Activated CD8-positive, alpha-beta T cell treated with anti-CD3 and anti-CD28 coated beads for 36 hours (primary cell): ENCODE measurements at regions not wholly inside any gene's neighbourhood (a gene's known extent, or its start where the extent isn't known, plus 50 kb on each side); places are given as distances from the start of the nearest gene placed in this dataset.

ENCODE experiments used
- ATAC-seq: fragments of 200-7000 bp; cut with Tn5 transposase; one replicate; pipeline ENCODE4 v1.10.0; 2021; ENCODE audit warnings: mild to moderate bottlenecking, moderate library complexity
- CTCF ChIA-PET: fragments of 350-600 bp; sonication (Branson Sonifier 250); formaldehyde crosslinking; loops from one replicate; lab custom pipeline; 2021; ENCODE audit warnings: antibody characterized with exemption; lab: Charles Lee
- POLR2A ChIA-PET: fragments of 350-600 bp; sonication (Branson Sonifier 250); formaldehyde crosslinking; loops from one replicate; lab custom pipeline; 2021; ENCODE audit warnings: antibody characterized with exemption; lab: Charles Lee
- DNase-seq: peaks from one replicate; pipeline ENCODE4 v3.0.0-alpha.2; 2020
- H3K27ac Mint-ChIP-seq: one replicate; pipeline ENCODE4 v1.8.0; 2021; ENCODE audit warnings: mild to moderate bottlenecking, mixed read lengths
- H3K27me3 Mint-ChIP-seq: one replicate; pipeline ENCODE4 v1.8.0; 2021; ENCODE audit warnings: mixed read lengths
- H3K36me3 Mint-ChIP-seq: one replicate; pipeline ENCODE4 v1.8.0; 2021; ENCODE audit warnings: low read depth, mixed read lengths
- H3K4me1 Mint-ChIP-seq: one replicate; pipeline ENCODE4 v1.8.0; 2021; ENCODE audit warnings: low read depth, mixed read lengths
- H3K4me3 Mint-ChIP-seq: one replicate; pipeline ENCODE4 v1.8.0; 2021; ENCODE audit warnings: mild to moderate bottlenecking, moderate library complexity, mixed read lengths
- H3K9me3 Mint-ChIP-seq: one replicate; pipeline ENCODE4 v1.8.0; 2021; ENCODE audit warnings: mixed read lengths
- CTCF ChIP-seq: fragments of 200-600 bp; IDR thresholded peaks from one replicate; pipeline ENCODE4 v1.8.0; 2022; ENCODE audit warnings: antibody characterized with exemption, mild to moderate bottlenecking
- intact Hi-C: fragments of 100-400 bp; cut with micrococcal nuclease; formaldehyde crosslinking; loops from one replicate; pipeline ENCODE4 v1.10.0; 2022

GRCh38 chr6:139987091-139987490 lies 612.6 kb upstream of the CITED2 start:
- no peak overlapping the region for H3K27ac Mint-ChIP-seq
- ATAC-seq (no peak), DNase-seq (no peak)
- CTCF ChIA-PET, result no interaction called here
- peaks cover 2% of the 10 kb centered on the region for H3K27me3 Mint-ChIP-seq
- no peak for TF ChIP-seq CTCF
- intact Hi-C loops, result no loop called here
- POLR2A ChIA-PET, result no interaction called here
- peaks cover under 1% of the 10 kb centered on the region for H3K4me1 Mint-ChIP-seq
- no peaks in the 10 kb centered on the region for H3K9me3 Mint-ChIP-seq
- no peaks in the 10 kb centered on the region for H3K36me3 Mint-ChIP-seq
- H3K4me3 Mint-ChIP-seq, result no peak overlapping the region

GRCh38 chr6:139985236-139985815 lies 610.9 kb upstream of the CITED2 start:
- Mint-ChIP-seq H3K36me3 (no peaks in the 10 kb centered on the region), H3K4me1 (peaks cover 5% of the 10 kb centered on the region), H3K27ac (no peak overlapping the region), H3K9me3 (no peaks in the 10 kb centered on the region), H3K27me3 (peaks cover 2% of the 10 kb centered on the region), H3K4me3 (no peak overlapping the region)
- POLR2A ChIA-PET, result no interaction called here
- intact Hi-C loops, result no loop called here
- ATAC-seq, result no peak
- CTCF ChIA-PET, result no interaction called here
- no peak for DNase-seq
- no peak for TF ChIP-seq CTCF

- intact Hi-C loops, result no loop called here
- H3K27me3 Mint-ChIP-seq, result peaks cover 2% of the 10 kb centered on the region
- ChIA-PET POLR2A (no interaction called here), CTCF (no interaction called here)
- H3K36me3 Mint-ChIP-seq, result no peaks in the 10 kb centered on the region
- no peak overlapping the region for H3K4me3 Mint-ChIP-seq
- no peak for DNase-seq
- H3K27ac Mint-ChIP-seq, result no peak overlapping the region
- no peak for TF ChIP-seq CTCF
- peaks cover 5% of the 10 kb centered on the region for H3K4me1 Mint-ChIP-seq
- no peaks in the 10 kb centered on the region for H3K9me3 Mint-ChIP-seq
- no peak for ATAC-seq
Measured at GRCh38 chr6:139984317-139984716, 609.9 kb upstream of the CITED2 start.

GRCh38 chr6:139983555-139984276 lies 609.3 kb upstream of the CITED2 start:
- DNase-seq (no peak), ATAC-seq (no peak)
- ChIA-PET POLR2A (no interaction called here), CTCF (no interaction called here)
- H3K27ac Mint-ChIP-seq, result no peak overlapping the region
- H3K9me3 Mint-ChIP-seq, result no peaks in the 10 kb centered on the region
- no peak for TF ChIP-seq CTCF
- H3K27me3 Mint-ChIP-seq, result peaks cover 2% of the 10 kb centered on the region
- H3K36me3 Mint-ChIP-seq, result no peaks in the 10 kb centered on the region
- H3K4me3 Mint-ChIP-seq, result no peak overlapping the region
- H3K4me1 Mint-ChIP-seq, result peaks cover 5% of the 10 kb centered on the region
- intact Hi-C loops, result no loop called here

GRCh38 chr6:139982652-139983295 lies 608.3 kb upstream of the CITED2 start:
- CTCF ChIA-PET, result no interaction called here
- Mint-ChIP-seq H3K9me3 (no peaks in the 10 kb centered on the region), H3K4me3 (no peak overlapping the region), H3K27ac (no peak overlapping the region), H3K4me1 (peaks cover 5% of the 10 kb centered on the region), H3K36me3 (no peaks in the 10 kb centered on the region), H3K27me3 (peaks cover 5% of the 10 kb centered on the region)
- ATAC-seq (no peak), DNase-seq (no peak)
- intact Hi-C loops, result no loop called here
- POLR2A ChIA-PET, result no interaction called here
- no peak for TF ChIP-seq CTCF
